ENCODE measurements at regions not wholly inside any gene's neighbourhood (a gene's known extent, or its start where the extent isn't known, plus 50 kb on each side); places are given as distances from the start of the nearest gene placed in this dataset.

GRCh38 chr18:73690222-73690621 is 457.4 kb downstream of the FBXO15 start:
- DNase-seq (ENCODE audit: low spot score) = no peak
- TF ChIP-seq, protein P1, sequence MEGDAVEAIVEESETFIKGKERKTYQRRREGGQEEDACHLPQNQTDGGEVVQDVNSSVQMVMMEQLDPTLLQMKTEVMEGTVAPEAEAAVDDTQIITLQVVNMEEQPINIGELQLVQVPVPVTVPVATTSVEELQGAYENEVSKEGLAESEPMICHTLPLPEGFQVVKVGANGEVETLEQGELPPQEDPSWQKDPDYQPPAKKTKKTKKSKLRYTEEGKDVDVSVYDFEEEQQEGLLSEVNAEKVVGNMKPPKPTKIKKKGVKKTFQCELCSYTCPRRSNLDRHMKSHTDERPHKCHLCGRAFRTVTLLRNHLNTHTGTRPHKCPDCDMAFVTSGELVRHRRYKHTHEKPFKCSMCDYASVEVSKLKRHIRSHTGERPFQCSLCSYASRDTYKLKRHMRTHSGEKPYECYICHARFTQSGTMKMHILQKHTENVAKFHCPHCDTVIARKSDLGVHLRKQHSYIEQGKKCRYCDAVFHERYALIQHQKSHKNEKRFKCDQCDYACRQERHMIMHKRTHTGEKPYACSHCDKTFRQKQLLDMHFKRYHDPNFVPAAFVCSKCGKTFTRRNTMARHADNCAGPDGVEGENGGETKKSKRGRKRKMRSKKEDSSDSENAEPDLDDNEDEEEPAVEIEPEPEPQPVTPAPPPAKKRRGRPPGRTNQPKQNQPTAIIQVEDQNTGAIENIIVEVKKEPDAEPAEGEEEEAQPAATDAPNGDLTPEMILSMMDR (conservative IDR thresholded peaks at IDR 0.05; ENCODE audit: low read depth) = no peak
- H3K27ac ChIP-seq = no peak overlapping the region
- CTCF ChIA-PET = no interaction called here
- POLR2A ChIA-PET (ENCODE audit: low non-redundant PET) = no interaction called here

- ChIA-PET CTCF (no interaction called here), POLR2A (ENCODE audit: low non-redundant PET) (no interaction called here)
- TF ChIP-seq, protein P1 (conservative IDR thresholded peaks at IDR 0.05; ENCODE audit: low read depth) = no peak
- DNase-seq (ENCODE audit: low spot score) = peak; percentile 41
- peak overlapping the region; percentile 40; the same call in 1 of the 2 replicates for H3K27ac ChIP-seq
Measured at GRCh38 chr18:73688851-73689711, 458.6 kb downstream of the FBXO15 start.

GRCh38 chr18:73688161-73688560 is 459.5 kb downstream of the FBXO15 start:
- TF ChIP-seq, protein P1 (conservative IDR thresholded peaks at IDR 0.05; ENCODE audit: low read depth) = no peak
- H3K27ac ChIP-seq = no peak overlapping the region
- POLR2A ChIA-PET (ENCODE audit: low non-redundant PET) = no interaction called here
- CTCF ChIA-PET = interaction anchor here (0.6 kb wide), 1 partner anchor 161 kb away, joined by 6 read pairs; no protein-coding TSS in a partner anchor
- DNase-seq (ENCODE audit: low spot score) = no peak

DNA sequence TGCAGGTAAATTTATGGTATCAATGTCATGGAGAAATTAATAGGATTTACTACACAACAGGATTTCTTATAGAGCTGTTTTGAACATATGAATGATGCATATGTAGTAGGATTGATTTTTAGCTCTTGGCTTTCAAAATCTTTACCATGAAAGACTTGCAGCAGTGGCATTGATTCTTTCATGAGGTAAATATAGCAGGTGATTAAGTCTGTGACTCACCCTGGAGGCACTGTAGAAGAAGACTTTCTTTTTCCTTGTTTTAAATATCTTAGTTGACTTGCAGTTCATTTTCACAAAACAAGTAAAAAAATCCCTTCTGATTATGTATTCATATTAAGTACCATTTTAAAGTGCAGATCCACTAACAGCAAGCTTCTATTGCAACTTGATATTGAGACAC is 463.0 kb downstream of the FBXO15 start:
- no peak overlapping the region for H3K27ac ChIP-seq
- TF ChIP-seq, protein P1 (conservative IDR thresholded peaks at IDR 0.05; ENCODE audit: low read depth) = no peak
- POLR2A ChIA-PET (ENCODE audit: low non-redundant PET) = no interaction called here
- peak; percentile 38 for DNase-seq (ENCODE audit: low spot score)
- CTCF ChIA-PET = interaction anchor here (0.6 kb wide), 1 partner anchor 163 kb away, joined by 3 read pairs; no protein-coding TSS in a partner anchor

- DNase-seq (ENCODE audit: low spot score) = peak; percentile 27
- H3K27ac ChIP-seq = no peak overlapping the region
- TF ChIP-seq, protein P1 (conservative IDR thresholded peaks at IDR 0.05; ENCODE audit: low read depth) = no peak
- CTCF ChIA-PET = no interaction called here
- POLR2A ChIA-PET (ENCODE audit: low non-redundant PET) = no interaction called here
Measured at GRCh38 chr18:73683409-73684238, 464.0 kb downstream of the FBXO15 start.

DNA sequence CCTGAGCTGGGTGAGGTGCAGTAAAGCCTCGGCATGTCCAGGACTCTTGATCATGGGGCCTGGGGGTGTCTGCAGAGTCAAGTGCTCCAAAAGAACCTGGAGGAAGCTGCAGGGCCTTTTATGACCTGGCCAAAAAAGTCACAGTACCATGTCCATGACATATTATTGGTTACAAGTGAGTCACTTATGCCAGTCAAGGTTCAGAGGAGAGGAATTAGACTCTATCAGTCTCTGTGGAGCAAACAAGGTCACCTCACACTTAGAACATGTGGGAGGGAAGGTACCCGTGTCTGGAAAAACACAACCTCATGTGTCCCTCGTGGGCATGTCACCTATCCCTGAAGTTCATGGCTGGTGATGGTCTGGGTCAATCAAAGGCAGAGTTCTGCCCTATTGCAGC is 465.7 kb downstream of the FBXO15 start:
- CTCF ChIA-PET = no interaction called here
- TF ChIP-seq, protein P1 (conservative IDR thresholded peaks at IDR 0.05; ENCODE audit: low read depth) = no peak
- DNase-seq (ENCODE audit: low spot score) = no peak
- H3K27ac ChIP-seq = no peak overlapping the region
- POLR2A ChIA-PET (ENCODE audit: low non-redundant PET) = no interaction called here

Data from RWPE1 (cell line).